SK-N-SH treated with all-trans-retinoic acid at 6 μM for 48 hours (cell line): ENCODE measurements at regions not wholly inside any gene's neighbourhood (a gene's known extent, or its start where the extent isn't known, plus 50 kb on each side); places are given as distances from the start of the nearest gene placed in this dataset.

Experiments
- ATAC-seq: fragments of 200-7000 bp; cut with Tn5 transposase; 3 replicates; pipeline ENCODE4 v1.9.1; 2020; ENCODE audit warnings: mild to moderate bottlenecking, moderate library complexity
- ARNTL ChIP-seq: fragments of 450-650 bp; formaldehyde crosslinking; IDR thresholded peaks from 2 replicates; pipeline ENCODE4 v1.5.0; 2020; ENCODE audit warnings: low read depth, mild to moderate bottlenecking, moderate library complexity, borderline replicate concordance
- BACH2 ChIP-seq: fragments of 250-450 bp; sonication (Bioruptor Pico); IDR thresholded peaks from 2 replicates; pipeline ENCODE4 v1.9.0; 2021; ENCODE audit warnings: mild to moderate bottlenecking, borderline replicate concordance
- CREB5 ChIP-seq: fragments of 250-450 bp; sonication (Bioruptor Pico); IDR thresholded peaks from 2 replicates; pipeline ENCODE4 v1.5.1; 2020; ENCODE audit warnings: low read depth, mild to moderate bottlenecking, moderate library complexity
- CSDC2 ChIP-seq: fragments of 250-450 bp; sonication (Bioruptor Pico); IDR thresholded peaks from 2 replicates; pipeline ENCODE4 v1.5.0; 2020; ENCODE audit warnings: mild to moderate bottlenecking, moderate library complexity
- CSRNP3 ChIP-seq: fragments of 250-450 bp; sonication (Bioruptor Pico); IDR thresholded peaks from 2 replicates; pipeline ENCODE4 v1.5.1; 2021; ENCODE audit warnings: mild to moderate bottlenecking, moderate library complexity
- ESRRG ChIP-seq: fragments of 250-450 bp; sonication (Bioruptor Pico); IDR thresholded peaks from 2 replicates; pipeline ENCODE4 v1.6.1; 2021; ENCODE audit warnings: mild to moderate bottlenecking
- GLIS3 ChIP-seq: fragments of 250-450 bp; sonication (Bioruptor Pico); IDR thresholded peaks from 2 replicates; pipeline ENCODE4 v1.5.0; 2020; ENCODE audit warnings: mild to moderate bottlenecking, moderate library complexity
- ISL1 ChIP-seq: fragments of 250-450 bp; sonication (Bioruptor Pico); IDR thresholded peaks from 2 replicates; pipeline ENCODE4 v2.1.2; 2022; ENCODE audit warnings: mild to moderate bottlenecking, moderate library complexity
- OSR1 ChIP-seq: fragments of 250-450 bp; sonication (Bioruptor Pico); IDR thresholded peaks from 2 replicates; pipeline ENCODE4 v1.8.0; 2022; ENCODE audit warnings: moderate library complexity, mild to moderate bottlenecking, inconsistent platforms
- PATZ1 ChIP-seq: fragments of 250-450 bp; sonication (Bioruptor Pico); IDR thresholded peaks from 2 replicates; pipeline ENCODE4 v1.8.0; 2020; ENCODE audit warnings: mild to moderate bottlenecking, moderate library complexity, borderline replicate concordance
- PPARA ChIP-seq: fragments of 250-450 bp; sonication (Bioruptor Pico); IDR thresholded peaks from 2 replicates; pipeline ENCODE4 v1.5.0; 2020; ENCODE audit warnings: mild to moderate bottlenecking, borderline replicate concordance
- RARB ChIP-seq: fragments of 250-450 bp; sonication (Bioruptor Pico); IDR thresholded peaks from 2 replicates; pipeline ENCODE4 v1.8.0; 2021; ENCODE audit warnings: mild to moderate bottlenecking, moderate library complexity
- SNAI2 ChIP-seq: fragments of 250-450 bp; sonication (Bioruptor Pico); IDR thresholded peaks from 2 replicates; pipeline ENCODE4 v1.5.0; 2020; ENCODE audit warnings: mild to moderate bottlenecking, moderate library complexity
- TCF4 ChIP-seq: fragments of 250-450 bp; sonication (Bioruptor Pico); IDR thresholded peaks from 2 replicates; pipeline ENCODE4 v1.8.0; 2021; ENCODE audit warnings: mild to moderate bottlenecking, moderate library complexity, borderline replicate concordance
- TOX ChIP-seq: fragments of 250-450 bp; sonication (Bioruptor Pico); IDR thresholded peaks from 2 replicates; pipeline ENCODE4 v1.8.0; 2021; ENCODE audit warnings: mild to moderate bottlenecking, moderate library complexity, borderline replicate concordance
- TSHZ2 ChIP-seq: fragments of 250-450 bp; sonication (Bioruptor Pico); IDR thresholded peaks from 2 replicates; pipeline ENCODE4 v1.5.0; 2020; ENCODE audit warnings: mild to moderate bottlenecking, moderate library complexity
- ZC3H10 ChIP-seq: fragments of 250-450 bp; sonication (Bioruptor Pico); IDR thresholded peaks from 2 replicates; pipeline ENCODE4 v1.5.1; 2021; ENCODE audit warnings: mild to moderate bottlenecking, moderate library complexity
- ZFP30 ChIP-seq: fragments of 450-650 bp; formaldehyde crosslinking; IDR thresholded peaks from 2 replicates; pipeline ENCODE4 v1.5.0; 2022; ENCODE audit warnings: mild to moderate bottlenecking, moderate library complexity
- ZNF565 ChIP-seq: fragments of 450-650 bp; formaldehyde crosslinking; conservative IDR thresholded peaks from 2 replicates; pipeline ENCODE4 v1.5.0; 2020; ENCODE audit warnings: low read depth, mild to moderate bottlenecking, moderate library complexity
- ZNF70 ChIP-seq: fragments of 450-650 bp; formaldehyde crosslinking; IDR thresholded peaks from 2 replicates; pipeline ENCODE4 v1.5.0; 2020; ENCODE audit warnings: mild to moderate bottlenecking, moderate library complexity
- ZNF8 ChIP-seq: fragments of 450-650 bp; formaldehyde crosslinking; IDR thresholded peaks from 2 replicates; pipeline ENCODE4 v1.5.0; 2020; ENCODE audit warnings: mild to moderate bottlenecking, moderate library complexity

- TF ChIP-seq CREB5 (CRISPR knock-in tag) = no peak
- TF ChIP-seq RARB (CRISPR knock-in tag) = no peak
- TF ChIP-seq, all 23 proteins: peak for 0
- no peak for ATAC-seq
Measured at GRCh38 chr11:70883323-70883940, 368.9 kb downstream of the SHANK2 start.

GRCh38 chr11:70883973-70884623 is 368.3 kb downstream of the SHANK2 start:
- no peak for ATAC-seq
- TF ChIP-seq SNAI2 (CRISPR knock-in tag) (no peak), ESRRG (CRISPR knock-in tag) (no peak), ZNF8 (CRISPR knock-in tag) (no peak)

GRCh38 chr11:70885281-70886231 is 366.8 kb downstream of the SHANK2 start:
- ATAC-seq = no peak
- TF ChIP-seq ZNF565 (CRISPR knock-in tag) (no peak), TOX (no peak), RARB (CRISPR knock-in tag) (no peak), ZNF8 (CRISPR knock-in tag) (no peak), ESRRG (CRISPR knock-in tag) (no peak), PATZ1 (CRISPR knock-in tag) (no peak), TCF4 (CRISPR knock-in tag) (no peak), CSRNP3 (CRISPR knock-in tag) (no peak), CSDC2 (CRISPR knock-in tag) (no peak), GLIS3 (CRISPR knock-in tag) (no peak), ZFP30 (CRISPR knock-in tag) (no peak), ISL1 (CRISPR knock-in tag) (no peak), ARNTL (CRISPR knock-in tag) (no peak), CREB5 (CRISPR knock-in tag) (no peak), ZC3H10 (CRISPR knock-in tag) (no peak)
- TF ChIP-seq, all 23 proteins: peak for 0

GRCh38 chr11:70886256-70886655 is 366.1 kb downstream of the SHANK2 start:
- no peak for ATAC-seq
- TF ChIP-seq ZFP30 (CRISPR knock-in tag) (no peak), TSHZ2 (CRISPR knock-in tag) (no peak), OSR1 (CRISPR knock-in tag) (no peak), ESRRG (CRISPR knock-in tag) (no peak), GLIS3 (CRISPR knock-in tag) (no peak), ZNF565 (CRISPR knock-in tag) (no peak), ZNF70 (CRISPR knock-in tag) (no peak), TCF4 (CRISPR knock-in tag) (no peak), BACH2 (no peak), ZC3H10 (CRISPR knock-in tag) (no peak), ARNTL (CRISPR knock-in tag) (no peak), TOX (no peak), PPARA (CRISPR knock-in tag) (no peak), CSDC2 (CRISPR knock-in tag) (no peak), SNAI2 (CRISPR knock-in tag) (no peak)
